Activated naive CD8-positive, alpha-beta T cell treated with anti-CD3 and anti-CD28 coated beads, Interleukin-2, amount 50 U/mL, for 16 hours (primary cell): ENCODE measurements at regions not wholly inside any gene's neighbourhood (a gene's known extent, or its start where the extent isn't known, plus 50 kb on each side); places are given as distances from the start of the nearest gene placed in this dataset.

Experiments
- DNase-seq: peaks from one replicate; pipeline ENCODE4 v3.0.0-alpha.2; 2020; ENCODE audit warnings: low read depth, low spot score

DNA sequence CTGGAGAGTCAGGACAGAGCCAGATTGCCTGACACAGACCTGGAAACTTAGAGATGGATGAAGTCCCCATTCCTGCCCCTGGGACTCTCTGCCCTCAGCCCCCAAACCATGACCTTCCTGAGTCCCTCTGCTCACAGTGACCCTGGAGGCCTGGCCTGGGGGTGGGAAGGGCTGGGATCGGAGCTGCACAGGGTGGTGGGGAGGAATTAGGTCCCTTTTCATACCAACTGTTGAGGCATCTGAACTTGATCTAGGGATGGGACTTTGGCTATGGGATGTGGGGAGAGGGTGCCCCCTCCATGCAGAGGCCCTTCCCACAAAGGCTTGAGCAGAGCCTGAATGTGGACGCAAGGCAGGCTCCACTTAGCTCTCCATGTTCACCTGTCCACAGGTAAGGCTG is 144.1 kb downstream of the MRPL14 start:
- DNase-seq: no peak

DNA sequence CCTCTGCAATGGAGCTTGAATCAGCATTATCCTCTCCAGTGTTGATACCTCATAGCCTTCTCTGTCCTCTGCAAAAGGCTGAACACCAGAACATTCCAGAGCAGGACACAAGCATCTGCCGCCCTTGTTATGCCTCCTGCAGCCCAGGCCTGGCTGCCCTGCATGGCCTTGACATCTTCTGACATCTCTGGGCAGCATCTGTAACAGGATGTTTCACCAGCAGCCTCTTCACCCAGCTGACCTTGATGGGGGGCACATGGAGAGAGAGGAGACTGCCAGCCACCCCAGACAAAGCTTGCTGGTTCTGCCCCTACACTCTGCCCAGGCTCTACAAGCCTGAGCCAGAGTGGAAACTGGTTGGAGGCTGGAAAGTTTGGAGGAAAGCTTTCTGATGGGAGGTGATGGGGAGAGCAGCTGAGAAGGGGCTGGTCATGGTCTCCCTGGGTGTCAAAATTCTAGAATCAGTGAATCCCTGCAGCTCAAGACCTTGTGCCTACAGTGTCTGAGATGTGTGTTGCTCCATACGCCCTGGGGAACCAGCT is 145.1 kb downstream of the MRPL14 start:
- no peak for DNase-seq

DNA sequence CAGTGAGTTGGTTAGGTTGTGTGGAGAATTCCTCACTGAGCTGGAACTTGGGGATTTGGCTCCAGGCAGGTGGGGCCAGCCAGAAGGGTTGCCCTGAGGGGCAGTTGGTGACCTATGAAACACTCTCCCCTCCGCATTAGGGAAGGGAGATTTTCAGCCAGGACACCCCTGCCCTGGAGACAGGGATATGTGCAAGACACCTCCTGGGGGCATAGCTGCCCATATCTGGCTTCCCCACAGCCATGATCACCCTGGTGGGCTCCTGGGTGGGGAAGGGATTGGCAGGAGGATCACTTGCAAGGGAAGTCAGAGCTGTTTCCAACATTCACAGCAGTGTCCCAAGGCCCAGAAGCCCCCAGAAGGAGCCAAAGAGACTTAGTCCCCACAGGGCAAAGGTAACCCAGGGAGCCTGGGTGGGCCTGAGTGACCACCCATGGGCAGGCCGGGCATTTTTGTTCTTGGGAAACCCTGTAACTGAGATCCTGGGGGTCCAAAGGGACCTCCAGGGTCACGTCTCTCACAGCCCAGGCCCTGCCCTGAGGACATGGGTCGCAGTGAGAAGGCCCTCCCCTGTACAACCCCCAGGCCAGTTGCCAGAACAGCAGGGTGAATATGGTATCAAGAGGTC is 145.8 kb downstream of the MRPL14 start:
- DNase-seq: no peak

DNA sequence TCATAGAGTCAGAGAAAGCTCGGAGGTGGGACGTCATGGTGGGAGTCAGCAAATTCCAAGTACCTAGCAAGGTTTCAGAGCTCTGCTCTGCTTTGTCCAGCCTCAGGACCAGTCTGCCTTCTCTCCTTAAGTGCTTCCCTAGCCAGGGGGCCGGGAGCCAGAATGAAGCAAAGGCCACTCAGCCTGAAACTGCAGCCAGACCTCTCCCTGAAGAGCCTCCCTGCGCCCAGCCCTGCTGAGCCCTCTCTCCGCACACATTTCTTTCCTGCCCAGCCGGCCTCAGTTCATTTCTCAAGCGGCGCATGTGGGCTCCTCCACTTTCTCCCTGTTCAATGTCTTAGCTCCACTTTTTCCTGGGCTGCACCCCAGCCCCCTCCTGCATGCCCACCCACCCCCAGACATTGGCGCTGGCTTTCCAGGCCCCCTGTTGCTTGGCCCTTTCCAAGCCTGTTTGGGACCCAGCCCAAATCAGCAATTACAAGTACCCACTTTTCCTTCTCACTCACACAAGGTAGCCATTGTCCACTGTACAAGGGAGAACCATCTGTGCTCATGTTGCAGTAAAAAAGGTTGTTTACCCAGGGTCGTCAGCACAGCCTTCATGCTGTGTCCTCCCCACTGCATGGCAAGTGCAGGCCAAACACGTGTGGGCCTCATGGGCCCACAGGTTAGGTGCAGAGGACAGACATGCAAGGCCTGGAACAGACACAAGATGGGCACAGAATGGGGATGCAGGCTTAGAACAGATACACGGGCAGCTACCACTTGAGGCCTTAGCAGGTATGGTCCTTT is 147.1 kb downstream of the MRPL14 start:
- DNase-seq: no peak

DNA sequence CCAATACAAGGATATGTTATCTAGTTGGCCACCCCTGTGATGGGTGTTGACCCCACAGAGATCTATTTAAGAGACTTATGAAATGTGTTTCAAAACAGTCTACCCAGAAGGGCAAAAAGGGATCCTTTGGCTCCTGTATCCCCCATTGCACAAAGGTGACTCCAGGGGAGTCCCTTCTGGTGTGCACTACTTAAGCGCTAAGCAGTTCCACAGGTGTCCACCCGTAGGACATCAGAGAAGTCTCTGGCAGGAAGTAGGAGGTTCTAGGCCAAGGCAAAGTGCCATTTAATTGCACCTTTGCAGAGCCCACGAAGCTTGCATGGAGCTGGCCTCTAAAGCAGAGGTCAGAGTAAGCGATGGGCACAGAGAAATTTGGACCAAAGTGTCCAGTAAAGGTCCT is 147.7 kb downstream of the MRPL14 start:
- DNase-seq: no peak

DNA sequence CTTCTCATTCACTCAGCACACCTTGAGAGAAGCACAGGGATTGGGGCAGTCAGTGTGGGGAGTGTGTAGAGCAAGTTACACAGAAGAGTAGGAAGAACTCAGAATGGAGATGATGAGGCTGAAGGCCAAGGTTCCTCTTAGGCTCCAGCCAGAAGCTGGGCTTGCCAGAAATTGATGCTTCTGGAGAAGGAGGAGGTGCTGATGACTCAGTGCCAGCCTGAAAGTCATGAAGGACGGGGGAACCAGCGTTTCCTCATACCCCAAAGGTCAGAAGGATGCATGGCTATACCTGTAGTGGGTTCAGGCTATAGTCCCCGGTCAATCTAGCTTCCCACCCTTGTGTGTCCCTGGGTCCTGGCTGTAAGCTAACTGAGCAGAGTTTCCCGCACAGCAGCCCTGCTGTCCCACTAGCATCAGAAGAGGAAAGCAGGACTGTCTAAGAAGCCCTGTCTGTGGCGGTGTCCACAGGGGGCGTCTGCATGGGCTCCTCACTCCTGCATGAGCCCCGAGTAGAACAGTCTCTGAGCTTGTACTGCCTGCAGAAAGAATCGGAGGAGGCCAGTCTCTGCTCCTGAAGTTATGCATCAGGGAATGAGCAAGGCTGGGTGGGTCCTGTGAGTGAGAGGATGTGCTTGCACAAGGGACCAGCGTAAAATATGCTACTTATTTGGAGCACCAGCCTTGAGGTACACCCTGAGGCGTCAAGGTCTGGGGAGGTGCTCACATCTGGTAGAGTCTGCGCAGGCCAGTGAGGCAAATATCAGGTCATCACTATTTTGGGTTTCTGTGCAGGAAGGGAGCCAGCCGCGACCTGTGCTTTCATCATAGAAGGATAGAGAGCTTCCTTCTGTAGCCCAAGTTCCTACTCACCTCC is 148.5 kb downstream of the MRPL14 start:
- no peak for DNase-seq

DNA sequence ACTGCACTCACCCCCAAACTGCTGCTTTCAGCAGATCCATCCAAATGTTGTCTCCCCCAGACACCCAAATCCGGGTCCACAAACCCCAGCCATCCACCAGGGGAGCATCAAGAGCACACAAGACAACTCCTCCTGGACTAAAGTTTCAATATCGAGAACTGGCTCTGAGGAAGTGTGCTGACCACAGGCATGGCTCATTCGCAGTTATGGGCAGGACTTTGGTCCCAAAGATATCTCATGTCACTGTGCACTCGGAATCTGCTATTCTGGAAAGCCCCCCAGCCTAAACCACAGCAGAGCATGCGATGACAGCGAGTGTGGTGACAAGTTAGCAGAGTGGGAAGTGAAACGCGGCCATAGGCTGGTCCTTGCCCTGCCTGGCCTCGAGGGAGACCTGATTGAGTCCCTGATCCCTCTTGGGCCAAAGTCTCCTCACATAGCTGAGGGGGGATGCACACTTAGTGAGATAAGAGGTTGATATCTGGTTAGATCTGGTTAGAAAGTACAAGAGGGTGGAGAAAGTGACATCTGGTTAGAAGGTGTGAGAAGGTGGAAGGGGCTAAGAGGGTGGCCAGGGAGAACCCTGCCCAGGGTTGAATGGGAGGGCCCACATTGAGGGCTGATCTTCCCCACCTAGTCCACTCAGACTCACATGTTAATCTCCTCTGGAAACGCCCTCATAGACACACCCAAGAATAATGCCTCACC is 149.7 kb downstream of the MRPL14 start:
- DNase-seq: no peak

DNA sequence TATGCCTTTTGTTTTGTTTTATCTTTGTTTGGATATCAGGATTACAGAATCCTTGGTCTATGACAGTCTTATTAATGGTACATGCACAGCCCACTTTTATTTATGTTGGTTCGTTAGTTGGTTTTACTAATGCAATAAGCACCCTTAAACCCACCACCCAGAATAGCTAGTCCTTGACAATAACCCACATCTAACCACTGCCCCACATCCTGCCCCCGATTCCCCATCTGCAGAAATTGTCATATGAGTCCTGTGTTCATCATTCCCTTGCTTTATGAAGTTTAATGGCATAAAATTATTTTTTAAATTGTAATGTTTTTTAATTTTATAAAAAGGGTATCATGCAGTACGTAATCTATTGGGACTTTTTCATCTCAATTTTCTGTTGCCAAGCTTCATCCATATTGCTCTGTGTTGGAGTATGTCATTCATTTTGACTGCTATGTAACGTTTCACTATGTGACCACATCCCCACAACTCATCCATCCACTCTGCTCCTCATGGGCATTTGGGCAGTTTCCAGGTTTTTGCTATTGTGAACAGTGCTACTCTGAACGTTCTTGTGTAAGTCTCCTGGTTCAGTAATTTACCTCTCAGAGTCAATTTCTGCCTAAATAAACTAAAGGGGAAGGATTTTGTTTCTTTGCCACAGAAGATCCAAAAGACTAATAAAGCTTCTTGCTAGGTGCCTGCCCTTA is 150.4 kb downstream of the MRPL14 start:
- DNase-seq: no peak

DNA sequence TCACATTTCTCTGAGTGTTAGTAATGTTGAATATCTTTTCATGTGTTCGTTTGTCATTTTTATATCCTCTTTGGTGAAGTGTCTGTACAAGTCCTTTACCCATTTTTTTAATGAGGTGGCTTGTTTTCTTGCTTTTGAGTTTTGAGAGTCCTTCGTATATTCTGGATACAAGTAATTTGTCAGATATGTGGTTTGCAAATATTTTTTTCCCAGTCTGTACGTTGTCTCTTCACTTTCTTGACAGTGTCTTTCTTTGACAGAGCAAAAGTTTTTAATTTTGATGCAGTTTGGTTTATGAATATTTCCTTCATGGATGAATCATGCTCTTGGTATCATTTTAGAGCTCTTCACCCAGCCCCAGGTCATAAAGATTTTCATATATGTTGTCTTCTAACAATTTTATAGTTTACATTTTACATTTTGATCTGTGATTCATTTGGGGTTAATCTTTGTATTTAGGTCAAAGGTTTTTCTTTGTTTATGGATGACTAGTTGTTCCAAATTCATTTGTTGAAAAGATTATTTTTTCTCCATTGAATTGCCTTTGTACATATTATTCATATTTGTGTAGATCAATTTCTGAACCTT is 152.5 kb downstream of the MRPL14 start:
- DNase-seq: no peak

DNA sequence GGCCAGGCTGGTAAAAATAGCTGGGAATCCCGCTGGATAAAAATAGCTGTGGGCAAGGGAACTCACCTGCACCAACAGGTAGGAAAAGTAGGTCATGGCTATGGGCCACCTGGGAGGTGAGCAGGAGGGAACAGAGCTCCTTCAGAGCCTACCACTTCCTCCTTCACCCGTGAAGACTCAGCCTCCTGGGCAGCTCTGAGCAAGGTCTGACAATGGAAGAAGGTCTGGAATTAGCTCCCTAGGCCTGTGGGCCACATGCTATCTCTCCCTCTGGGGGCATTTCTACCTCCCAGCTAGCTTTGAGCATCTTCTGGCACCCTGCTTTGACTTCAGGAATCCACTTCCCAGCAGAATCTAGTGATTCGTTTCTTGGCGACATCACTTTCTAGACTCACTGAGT is 153.9 kb downstream of the MRPL14 start:
- no peak for DNase-seq

DNA sequence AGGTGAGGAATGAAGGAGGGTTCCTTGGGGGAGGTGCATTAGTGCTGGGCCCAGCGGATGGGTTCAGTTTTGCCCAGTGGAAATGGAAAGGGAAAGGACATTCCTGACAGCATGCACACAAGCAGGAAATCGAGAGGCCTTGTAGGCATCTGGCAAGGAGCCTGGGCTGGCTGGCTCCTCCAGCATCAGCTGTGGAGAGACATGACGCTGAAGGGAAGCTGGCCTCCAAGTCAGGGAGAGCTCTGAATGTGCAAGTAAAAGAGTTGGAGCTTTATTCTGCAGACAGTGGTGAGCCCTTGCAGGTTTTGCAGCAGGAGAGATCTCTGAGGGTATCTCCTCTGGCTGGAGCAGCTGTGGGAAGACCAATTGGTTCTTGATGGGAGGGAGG is 154.3 kb downstream of the MRPL14 start:
- no peak for DNase-seq

DNA sequence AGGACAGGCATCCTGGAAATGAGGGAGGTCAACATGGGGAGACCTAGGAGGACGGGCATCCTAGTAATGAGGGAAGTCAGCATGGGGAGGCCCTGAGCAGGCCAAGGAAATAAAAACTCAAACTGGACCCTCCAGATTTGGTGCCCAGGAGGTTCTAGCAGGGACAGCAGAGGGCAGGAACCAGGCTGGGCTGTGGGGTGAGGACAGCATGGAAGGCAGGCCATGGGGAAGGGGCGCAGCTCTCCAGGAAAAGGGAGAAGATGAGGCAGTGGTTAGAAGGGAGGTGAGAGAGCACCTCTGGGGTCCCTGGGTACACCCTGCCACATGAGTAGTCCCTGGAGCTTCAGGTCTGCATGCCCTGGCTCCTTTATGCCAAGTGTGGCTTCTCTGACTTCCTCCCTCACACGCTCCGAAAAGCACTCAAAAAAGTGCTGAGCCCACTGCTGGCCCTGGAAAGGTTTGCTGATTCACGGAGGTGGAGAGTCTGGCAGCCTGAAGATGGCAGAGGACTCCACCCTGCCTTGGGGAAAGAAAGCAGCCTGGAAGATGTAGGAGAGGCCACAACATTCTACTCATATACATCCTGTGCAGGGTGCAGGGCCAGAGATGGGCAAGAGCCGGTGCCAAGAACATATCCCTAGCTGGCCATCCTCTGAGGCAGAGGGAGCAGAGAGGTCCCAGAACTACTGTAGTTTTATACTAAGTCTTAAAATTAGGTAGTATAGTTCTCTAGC is 154.9 kb downstream of the MRPL14 start:
- DNase-seq: no peak

DNA sequence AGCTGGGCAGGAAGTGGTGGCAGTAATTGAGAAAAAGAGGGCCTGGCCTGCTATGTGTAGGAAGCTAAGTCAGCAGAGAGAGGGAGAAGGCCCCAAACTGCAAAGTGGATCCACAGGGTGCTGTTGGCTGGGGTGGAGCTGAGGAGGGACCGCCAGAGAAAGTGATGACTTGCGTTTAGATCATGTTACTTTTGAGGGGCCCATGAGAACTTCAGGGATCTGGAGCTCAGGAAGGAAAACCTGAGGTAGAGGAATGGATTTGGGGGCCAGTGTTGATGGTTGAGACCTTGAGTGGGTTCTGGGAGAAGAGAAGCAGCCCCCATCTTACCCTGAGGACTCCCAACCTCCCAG is 155.5 kb downstream of the MRPL14 start:
- DNase-seq: no peak

DNA sequence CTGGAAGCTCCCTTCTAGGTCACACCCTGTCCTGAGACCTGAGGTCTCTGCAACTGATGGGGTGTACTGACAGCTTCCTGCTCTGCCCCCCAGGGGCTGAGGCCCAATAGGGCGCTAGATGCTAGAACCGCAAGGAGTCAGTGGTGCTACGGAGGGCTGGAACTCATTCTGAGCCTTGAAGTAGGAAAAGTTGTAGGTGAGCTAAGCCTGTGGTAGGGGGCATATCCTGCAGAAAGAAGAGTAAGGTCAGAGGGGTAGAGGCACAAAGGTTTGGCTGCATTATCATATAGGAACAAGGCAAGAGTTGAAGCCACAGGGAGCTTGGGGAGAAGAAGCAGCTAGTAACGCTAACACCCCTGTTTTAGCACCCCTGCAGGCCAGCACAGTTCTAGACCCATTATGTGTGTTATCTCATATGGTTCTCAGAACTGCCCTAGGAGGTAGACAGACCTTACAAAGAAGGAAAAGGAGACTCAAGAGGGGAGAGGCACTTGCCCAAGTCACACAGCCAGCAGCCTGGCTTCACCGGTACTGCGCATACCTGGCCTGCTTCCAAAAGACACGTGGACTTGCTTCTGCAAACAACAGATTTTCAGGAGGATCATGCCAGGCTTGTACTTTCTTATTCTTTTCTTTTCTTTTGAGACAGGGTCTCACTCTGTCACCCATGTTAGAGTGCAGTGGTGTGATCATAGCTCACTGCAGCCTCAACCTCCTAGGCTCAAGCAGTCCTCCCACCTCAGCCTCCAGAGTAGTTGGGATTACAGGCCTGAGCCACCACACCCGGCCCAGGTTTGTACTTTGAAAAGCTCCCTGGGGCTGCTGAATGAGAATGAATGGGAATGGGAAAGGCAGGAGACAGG is 156.1 kb downstream of the MRPL14 start:
- no peak for DNase-seq

DNA sequence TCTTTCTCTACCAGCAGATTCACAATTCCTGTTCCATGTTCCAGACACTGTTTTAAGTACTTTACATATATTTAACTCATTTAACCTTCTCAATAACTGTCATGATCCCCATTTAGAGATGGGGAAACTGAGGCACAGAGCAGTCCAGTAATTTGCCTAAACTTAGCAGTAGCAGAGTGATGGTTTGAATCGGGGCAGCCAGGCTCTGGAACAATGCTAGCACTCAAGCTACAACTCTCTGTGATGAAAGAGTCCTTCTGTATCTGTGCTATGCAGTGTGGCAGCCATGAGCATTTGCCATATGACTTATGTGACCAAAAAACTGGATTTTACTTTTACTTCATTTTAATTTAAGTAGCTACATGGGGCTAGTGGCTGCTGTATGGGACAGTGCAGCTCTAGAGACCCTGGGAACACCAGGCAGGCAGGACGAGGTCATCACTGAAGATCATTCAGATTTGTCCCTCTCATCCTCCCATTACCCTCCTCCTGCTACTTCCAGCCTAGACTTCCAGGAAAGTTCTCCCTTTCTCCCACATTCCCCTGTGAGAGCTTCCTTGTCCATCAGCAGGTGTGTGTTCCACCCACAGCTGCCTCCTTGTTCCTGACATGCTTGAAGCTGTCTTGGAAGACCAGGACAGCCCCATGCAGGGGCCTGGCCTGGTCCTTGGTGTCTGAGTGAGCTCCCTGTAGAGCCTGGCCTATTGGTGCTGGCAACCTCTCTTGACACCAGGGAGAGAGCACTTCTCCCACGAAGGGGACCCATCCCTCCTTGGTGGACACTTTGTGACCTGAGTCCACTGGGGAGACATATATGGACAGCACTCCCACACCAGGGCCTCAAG is 157.0 kb downstream of the MRPL14 start:
- no peak for DNase-seq

DNA sequence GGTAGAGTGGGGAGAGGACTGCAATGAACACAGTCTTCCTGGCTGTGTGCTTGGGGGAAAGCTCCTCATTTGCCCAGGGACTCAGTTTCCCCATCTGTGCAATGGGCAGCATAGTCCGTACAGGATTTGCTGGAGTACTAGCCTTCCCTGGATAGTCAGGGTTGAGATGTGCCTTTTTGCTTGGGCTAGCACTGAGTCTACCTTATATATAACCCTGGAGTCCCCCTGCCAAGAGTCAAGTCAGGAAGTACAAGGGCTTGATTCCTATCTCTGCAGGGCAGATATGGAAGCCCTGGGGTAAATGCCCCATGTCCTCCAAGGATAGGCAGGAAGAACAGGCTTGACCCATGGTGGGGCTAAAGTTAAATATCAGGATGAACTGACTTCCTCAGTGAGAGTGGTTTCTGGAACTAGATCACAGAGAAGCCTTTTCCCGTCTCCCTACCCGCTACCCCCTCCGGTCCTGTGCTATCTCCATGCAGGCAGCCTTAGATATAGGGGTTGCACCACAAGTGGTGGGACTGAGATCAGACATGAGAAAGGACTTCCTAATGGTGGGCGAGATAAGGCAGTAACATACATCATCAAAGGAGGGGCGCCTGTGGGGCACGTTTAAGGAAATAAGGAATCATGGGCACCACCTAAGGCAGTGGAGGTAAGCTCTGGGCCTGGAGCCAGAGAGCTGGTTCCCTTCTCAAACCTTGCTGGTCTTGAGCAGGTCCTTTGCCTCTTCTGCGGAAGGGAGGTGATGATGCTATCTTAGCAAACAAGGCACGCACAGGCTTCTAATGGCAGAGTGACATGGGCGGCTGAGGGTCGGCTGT is 157.9 kb downstream of the MRPL14 start:
- DNase-seq: no peak
